ENCODE measurements at regions not wholly inside any gene's neighbourhood (a gene's known extent, or its start where the extent isn't known, plus 50 kb on each side); places are given as distances from the start of the nearest gene placed in this dataset.

GRCh38 chr11:28983780-28984179 is 875.6 kb downstream of the METTL15 start:
- H3K4me3 ChIP-seq (ENCODE audit: low read depth, low read length): no peak overlapping the region
- TF ChIP-seq CTCF (IDR thresholded peaks at IDR 0.05; ENCODE audit: insufficient read depth, low read length): no peak
- no peak for DNase-seq (ENCODE audit: low read depth)

GRCh38 chr11:28981381-28981780 is 873.2 kb downstream of the METTL15 start:
- peak; percentile 45 for DNase-seq (ENCODE audit: low read depth)
- no peak for TF ChIP-seq CTCF (IDR thresholded peaks at IDR 0.05; ENCODE audit: insufficient read depth, low read length)
- no peak overlapping the region for H3K4me3 ChIP-seq (ENCODE audit: low read depth, low read length)

- H3K4me3 ChIP-seq (ENCODE audit: low read depth, low read length): no peak overlapping the region
- peak; percentile 7 for DNase-seq (ENCODE audit: low read depth)
- TF ChIP-seq CTCF (IDR thresholded peaks at IDR 0.05; ENCODE audit: insufficient read depth, low read length): no peak
These were observed 868.6 kb downstream of the METTL15 start for GRCh38 chr11:28976801-28977145.

- no peak overlapping the region for H3K4me3 ChIP-seq (ENCODE audit: low read depth, low read length)
- no peak for TF ChIP-seq CTCF (IDR thresholded peaks at IDR 0.05; ENCODE audit: insufficient read depth, low read length)
- peak; percentile 12 for DNase-seq (ENCODE audit: low read depth)
These were observed 868.0 kb downstream of the METTL15 start for GRCh38 chr11:28976012-28976800.

- DNase-seq (ENCODE audit: low read depth): no peak
- no peak for TF ChIP-seq CTCF (IDR thresholded peaks at IDR 0.05; ENCODE audit: insufficient read depth, low read length)
- no peak overlapping the region for H3K4me3 ChIP-seq (ENCODE audit: low read depth, low read length)
These were observed 861.6 kb downstream of the METTL15 start for GRCh38 chr11:28969832-28970231.

GRCh38 chr11:28966951-28967350 is 858.8 kb downstream of the METTL15 start:
- DNase-seq (ENCODE audit: low read depth): peak; percentile 19
- TF ChIP-seq CTCF (IDR thresholded peaks at IDR 0.05; ENCODE audit: insufficient read depth, low read length): no peak
- H3K4me3 ChIP-seq (ENCODE audit: low read depth, low read length): no peak overlapping the region

GRCh38 chr11:28965819-28966218 is 857.6 kb downstream of the METTL15 start:
- H3K4me3 ChIP-seq (ENCODE audit: low read depth, low read length): no peak overlapping the region
- TF ChIP-seq CTCF (IDR thresholded peaks at IDR 0.05; ENCODE audit: insufficient read depth, low read length): no peak
- DNase-seq (ENCODE audit: low read depth): no peak
